HEK293 (cell line): ENCODE measurements at regions not wholly inside any gene's neighbourhood (a gene's known extent, or its start where the extent isn't known, plus 50 kb on each side); places are given as distances from the start of the nearest gene placed in this dataset.

Experiments used
- CTCF ChIA-PET: fragments of 350-600 bp; formaldehyde crosslinking; extraction: SDS; loops from one replicate; lab custom pipeline; 2021; ENCODE audit warnings: antibody characterized with exemption; lab: Yijun Ruan, JAX
- POLR2A ChIA-PET: fragments of 300-600 bp; formaldehyde crosslinking; extraction: SDS; loops from one replicate; lab custom pipeline; 2020; ENCODE audit warnings: antibody characterized with exemption, inconsistent platforms; lab: Yijun Ruan, JAX
- H3K27ac ChIP-seq: fragments of 200-500 bp; sonication (Bioruptor generic); 2 replicates; pipeline ENCODE4 v1.5.1; 2014; ENCODE audit warnings: low read depth, low read length, control low read depth, inconsistent platforms; ENCODE audit errors: extremely low read depth
- H3K36me3 ChIP-seq, 2 experiments: fragments of 200-500 bp in 1 of 2; sonication (Bioruptor generic) in 1 of 2; 1 replicate in 1 of 2; 2 replicates in 1 of 2; pipeline ENCODE4 v1.5.1; 2014 to 2017; ENCODE audit warnings: inconsistent platforms in 2 of 2, low read length in 2 of 2; ENCODE audit not compliant: control insufficient read depth in 2 of 2, insufficient read depth in 1 of 2
- H3K4me1 ChIP-seq: fragments of 200-500 bp; sonication (Bioruptor generic); 2 replicates; pipeline ENCODE4 v1.5.1; 2014; ENCODE audit warnings: mild to moderate bottlenecking, low read length, inconsistent platforms; ENCODE audit not compliant: control insufficient read depth, insufficient read depth
- H3K4me3 ChIP-seq: 2 replicates; pipeline ENCODE4 v1.5.1; 2011; ENCODE audit warnings: low read depth, mild to moderate bottlenecking, control low read depth, low read length, moderate library complexity
- H3K9me3 ChIP-seq: fragments of 200-500 bp; sonication (Bioruptor generic); 2 replicates; pipeline ENCODE4 v1.5.1; 2014; ENCODE audit warnings: low read depth, low read length, inconsistent platforms; ENCODE audit not compliant: control insufficient read depth, insufficient read depth
- BCL6B ChIP-seq: fragments of 450-650 bp; formaldehyde crosslinking; IDR thresholded peaks from 2 replicates; pipeline ENCODE4 v1.5.1; 2017; ENCODE audit warnings: missing biosample characterization, missing genetic modification characterization
- GLI4 ChIP-seq: fragments of 450-650 bp; formaldehyde crosslinking; IDR thresholded peaks from 2 replicates; pipeline ENCODE4 v1.5.1; 2016; ENCODE audit warnings: missing biosample characterization, missing genetic modification characterization
- PRDM6 ChIP-seq: fragments of 450-650 bp; formaldehyde crosslinking; IDR thresholded peaks from 2 replicates; pipeline ENCODE4 v1.5.1; 2017; ENCODE audit warnings: missing biosample characterization, missing genetic modification characterization
- SP3 ChIP-seq: fragments of 450-650 bp; formaldehyde crosslinking; IDR thresholded peaks from 2 replicates; pipeline ENCODE4 v1.5.1; 2016; ENCODE audit warnings: missing biosample characterization, missing genetic modification characterization
- WT1 ChIP-seq: fragments of 450-650 bp; formaldehyde crosslinking; IDR thresholded peaks from 2 replicates; pipeline ENCODE4 v1.5.1; 2016; ENCODE audit warnings: missing biosample characterization, missing genetic modification characterization
- ZBTB6 ChIP-seq: fragments of 450-650 bp; formaldehyde crosslinking; IDR thresholded peaks from 2 replicates; pipeline ENCODE4 v1.5.1; 2017; ENCODE audit warnings: missing biosample characterization, missing genetic modification characterization
- ZNF157 ChIP-seq: fragments of 450-650 bp; formaldehyde crosslinking; IDR thresholded peaks from 2 replicates; pipeline ENCODE4 v1.5.1; 2016; ENCODE audit warnings: missing biosample characterization, missing genetic modification characterization
- ZNF169 ChIP-seq: fragments of 450-650 bp; formaldehyde crosslinking; IDR thresholded peaks from 2 replicates; pipeline ENCODE4 v1.5.1; 2016; ENCODE audit warnings: missing biosample characterization, missing genetic modification characterization
- ZNF202 ChIP-seq: fragments of 450-650 bp; formaldehyde crosslinking; IDR thresholded peaks from 2 replicates; pipeline ENCODE4 v1.5.1; 2016; ENCODE audit warnings: missing biosample characterization, missing genetic modification characterization, borderline replicate concordance
- ZNF404 ChIP-seq: fragments of 450-650 bp; formaldehyde crosslinking; IDR thresholded peaks from 2 replicates; pipeline ENCODE4 v1.5.1; 2017; ENCODE audit warnings: missing biosample characterization, missing genetic modification characterization
- ZNF416 ChIP-seq: fragments of 450-650 bp; formaldehyde crosslinking; IDR thresholded peaks from 2 replicates; pipeline ENCODE4 v1.5.1; 2016; ENCODE audit warnings: missing biosample characterization, missing genetic modification characterization
- ZNF433 ChIP-seq: fragments of 450-650 bp; formaldehyde crosslinking; IDR thresholded peaks from 2 replicates; pipeline ENCODE4 v1.5.1; 2016; ENCODE audit warnings: missing biosample characterization, missing genetic modification characterization, low read depth
- ZNF571 ChIP-seq: fragments of 450-650 bp; formaldehyde crosslinking; IDR thresholded peaks from 2 replicates; pipeline ENCODE4 v1.5.0; 2017; ENCODE audit warnings: missing biosample characterization, missing genetic modification characterization
- ZNF645 ChIP-seq: fragments of 450-650 bp; formaldehyde crosslinking; IDR thresholded peaks from 2 replicates; pipeline ENCODE4; 2016; ENCODE audit warnings: missing biosample characterization, missing genetic modification characterization
- ZNF670 ChIP-seq: fragments of 450-650 bp; formaldehyde crosslinking; IDR thresholded peaks from 2 replicates; pipeline ENCODE4 v1.5.1; 2016; ENCODE audit warnings: missing biosample characterization, missing genetic modification characterization, low read depth
- ZNF701 ChIP-seq: fragments of 450-650 bp; formaldehyde crosslinking; IDR thresholded peaks from 2 replicates; pipeline ENCODE4 v1.5.1; 2016; ENCODE audit warnings: missing biosample characterization, missing genetic modification characterization
- ZNF792 ChIP-seq: fragments of 450-650 bp; formaldehyde crosslinking; IDR thresholded peaks from 2 replicates; pipeline ENCODE4 v1.5.1; 2016; ENCODE audit warnings: missing biosample characterization, missing genetic modification characterization
- ZNF830 ChIP-seq: fragments of 450-650 bp; IDR thresholded peaks from 2 replicates; pipeline ENCODE4 v1.5.0; 2018; ENCODE audit warnings: missing biosample characterization, missing genetic modification characterization, low read depth, mild to moderate bottlenecking, moderate library complexity
- TF ChIP-seq, protein P1 (sequence below): fragments of 450-650 bp; formaldehyde crosslinking; IDR thresholded peaks from 2 replicates; pipeline ENCODE4 v1.5.1; 2016; ENCODE audit warnings: missing biosample characterization, missing genetic modification characterization
- TF ChIP-seq, protein P2 (sequence below): fragments of 450-650 bp; formaldehyde crosslinking; IDR thresholded peaks from 2 replicates; pipeline ENCODE4 v1.5.1; 2017; ENCODE audit warnings: missing biosample characterization, missing genetic modification characterization

- no peaks in the 10 kb centered on the region for H3K9me3 ChIP-seq
- H3K27ac ChIP-seq, result no peak overlapping the region
- no peaks in the 10 kb centered on the region for H3K4me1 ChIP-seq
- ChIA-PET POLR2A (no interaction called here), CTCF (no interaction called here)
- H3K4me3 ChIP-seq, result no peak overlapping the region
- TF ChIP-seq WT1 (tag by site-specific recombination) (no peak), ZNF169 (tag by site-specific recombination) (no peak), ZNF433 (tag by site-specific recombination) (no peak), ZNF202 (no peak), SP3 (tag by site-specific recombination) (no peak)
- H3K36me3 ChIP-seq, result no peaks in the 10 kb centered on the region
Observed at GRCh38 chr13:76339649-76340048, 546.6 kb downstream of the KCTD12 start.

GRCh38 chr13:76338003-76338402, 548.2 kb downstream of the KCTD12 start:
- TF ChIP-seq GLI4 (tag by site-specific recombination) (no peak), ZNF416 (no peak), ZNF701 (tag by site-specific recombination) (no peak), ZNF404 (no peak), ZNF571 (tag by site-specific recombination) (no peak), ZNF645 (tag by site-specific recombination) (no peak), ZNF792 (tag by site-specific recombination) (no peak), ZNF157 (no peak), ZNF670 (tag by site-specific recombination) (no peak), ZNF830 (tag by site-specific recombination) (no peak), PRDM6 (tag by site-specific recombination) (no peak), ZBTB6 (tag by site-specific recombination) (no peak), BCL6B (no peak)
- TF ChIP-seq, protein P1, sequence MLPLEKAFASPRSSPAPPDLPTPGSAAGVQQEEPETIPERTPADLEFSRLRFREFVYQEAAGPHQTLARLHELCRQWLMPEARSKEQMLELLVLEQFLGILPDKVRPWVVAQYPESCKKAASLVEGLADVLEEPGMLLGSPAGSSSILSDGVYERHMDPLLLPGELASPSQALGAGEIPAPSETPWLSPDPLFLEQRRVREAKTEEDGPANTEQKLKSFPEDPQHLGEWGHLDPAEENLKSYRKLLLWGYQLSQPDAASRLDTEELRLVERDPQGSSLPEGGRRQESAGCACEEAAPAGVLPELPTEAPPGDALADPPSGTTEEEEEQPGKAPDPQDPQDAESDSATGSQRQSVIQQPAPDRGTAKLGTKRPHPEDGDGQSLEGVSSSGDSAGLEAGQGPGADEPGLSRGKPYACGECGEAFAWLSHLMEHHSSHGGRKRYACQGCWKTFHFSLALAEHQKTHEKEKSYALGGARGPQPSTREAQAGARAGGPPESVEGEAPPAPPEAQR (tag by site-specific recombination), result no peak
- TF ChIP-seq, protein P2, sequence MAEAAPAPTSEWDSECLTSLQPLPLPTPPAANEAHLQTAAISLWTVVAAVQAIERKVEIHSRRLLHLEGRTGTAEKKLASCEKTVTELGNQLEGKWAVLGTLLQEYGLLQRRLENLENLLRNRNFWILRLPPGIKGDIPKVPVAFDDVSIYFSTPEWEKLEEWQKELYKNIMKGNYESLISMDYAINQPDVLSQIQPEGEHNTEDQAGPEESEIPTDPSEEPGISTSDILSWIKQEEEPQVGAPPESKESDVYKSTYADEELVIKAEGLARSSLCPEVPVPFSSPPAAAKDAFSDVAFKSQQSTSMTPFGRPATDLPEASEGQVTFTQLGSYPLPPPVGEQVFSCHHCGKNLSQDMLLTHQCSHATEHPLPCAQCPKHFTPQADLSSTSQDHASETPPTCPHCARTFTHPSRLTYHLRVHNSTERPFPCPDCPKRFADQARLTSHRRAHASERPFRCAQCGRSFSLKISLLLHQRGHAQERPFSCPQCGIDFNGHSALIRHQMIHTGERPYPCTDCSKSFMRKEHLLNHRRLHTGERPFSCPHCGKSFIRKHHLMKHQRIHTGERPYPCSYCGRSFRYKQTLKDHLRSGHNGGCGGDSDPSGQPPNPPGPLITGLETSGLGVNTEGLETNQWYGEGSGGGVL, result no peak
- Histone ChIP-seq H3K4me1 (no peaks in the 10 kb centered on the region), H3K27ac (no peak overlapping the region), H3K4me3 (no peak overlapping the region), H3K9me3 (no peaks in the 10 kb centered on the region), H3K36me3 (no peaks in the 10 kb centered on the region)
- POLR2A ChIA-PET, result no interaction called here
- CTCF ChIA-PET, result interaction anchor here (0.5 to 0.6 kb wide), 3 partner anchors 30 to 298 kb away, joined by 3 to 5 read pairs (median 3); no protein-coding TSS in a partner anchor
